Endothelial cell of umbilical vein (primary cell): ENCODE measurements at regions not wholly inside any gene's neighbourhood (a gene's known extent, or its start where the extent isn't known, plus 50 kb on each side); places are given as distances from the start of the nearest gene placed in this dataset.

ENCODE experiments used
- BruUV-seq: library from RNA; stranded (reverse); fragments of 400-500 nt; replicated peaks from 2 replicates; lab custom pipeline; 2021; lab: Mats Ljungman, UMichigan
- CTCF ChIA-PET: fragments of 300-600, 350-600 bp; sonication (Branson Sonifier 250); formaldehyde crosslinking; loops from one replicate; lab custom pipeline; 2021; ENCODE audit warnings: antibody characterized with exemption, inconsistent platforms; lab: Charles Lee
- POLR2A ChIA-PET: fragments of 300-600, 350-600 bp; sonication (Branson Sonifier 250); formaldehyde crosslinking; loops from one replicate; lab custom pipeline; 2021; ENCODE audit warnings: antibody characterized with exemption, inconsistent platforms; lab: Charles Lee
- DNase-seq: peaks from one replicate; pipeline ENCODE4 v3.0.0-alpha.2; 2011; ENCODE audit warnings: low read depth, low spot score
- FAIRE-seq: peaks from 2 replicates; lab custom pipeline; 2011; peaks lifted over from hg19 to GRCh38; lab: Jason Lieb, UNC
- H2AFZ ChIP-seq: 2 replicates; pipeline ENCODE4 v1.6.0; 2012; ENCODE audit warnings: low read depth, low read length, control low read depth, inconsistent platforms
- H3K27ac ChIP-seq: 2 replicates; pipeline ENCODE4 v1.5.1; 2011; ENCODE audit warnings: low read depth, mild to moderate bottlenecking, control low read depth, low read length, moderate library complexity; ENCODE audit not compliant: insufficient read depth
- H3K27me3 ChIP-seq, 2 experiments: 2 replicates each; pipeline versions ENCODE4 v1.6.0 to v1.6.1; 2011; ENCODE audit warnings: low read length in 2 of 2, mixed read lengths in 1 of 2; ENCODE audit not compliant: control insufficient read depth in 2 of 2, insufficient read depth in 2 of 2
- H3K36me3 ChIP-seq, 2 experiments: 2 replicates in 1 of 2; 3 replicates in 1 of 2; pipeline ENCODE4 v1.5.1; 2011; ENCODE audit warnings: low read length in 2 of 2, mild to moderate bottlenecking in 1 of 2, moderate library complexity in 1 of 2; ENCODE audit not compliant: control insufficient read depth in 2 of 2, insufficient read depth in 2 of 2; ENCODE audit errors: extremely low read depth in 1 of 2
- H3K4me1 ChIP-seq: 3 replicates; pipeline ENCODE4 v1.5.1; 2011; ENCODE audit warnings: mild to moderate bottlenecking, low read length; ENCODE audit not compliant: control insufficient read depth, insufficient read depth; ENCODE audit errors: extremely low read depth
- H3K4me2 ChIP-seq: 2 replicates; pipeline ENCODE4 v1.6.1; 2011; ENCODE audit warnings: low read length, control low read depth, mixed read lengths; ENCODE audit not compliant: insufficient read depth
- H3K4me3 ChIP-seq, 3 experiments: fragments of 200-600 bp in 1 of 3; sonication (generic), shearing (Covaris generic) in 1 of 3; replicated peaks in 1 of 3; 2 replicates each; pipeline ENCODE4 v1.5.1; 2011 to 2016; ENCODE audit warnings: control low read depth in 3 of 3, low read length in 3 of 3, mild to moderate bottlenecking in 2 of 3, inconsistent platforms in 1 of 3, low read depth in 1 of 3, moderate library complexity in 1 of 3; ENCODE audit not compliant: insufficient read depth in 1 of 3
- H3K79me2 ChIP-seq: 2 replicates; pipeline ENCODE4 v1.6.0; 2012; ENCODE audit warnings: low read length, inconsistent platforms; ENCODE audit not compliant: control insufficient read depth, insufficient read depth
- H3K9ac ChIP-seq: replicated peaks from 2 replicates; pipeline ENCODE3; 2011; ENCODE audit warnings: low read length, control low read depth; ENCODE audit not compliant: insufficient read depth; ENCODE audit errors: extremely low read depth
- H3K9me1 ChIP-seq: replicated peaks from 3 replicates; pipeline ENCODE4 v1.6.0; 2011; ENCODE audit warnings: mild to moderate bottlenecking, low read length; ENCODE audit not compliant: control insufficient read depth, insufficient read depth; ENCODE audit errors: extremely low read depth
- H3K9me3 ChIP-seq: replicated peaks from 2 replicates; pipeline ENCODE4 v1.5.1; 2012; ENCODE audit warnings: low read length, inconsistent platforms; ENCODE audit not compliant: control insufficient read depth, insufficient read depth
- H4K20me1 ChIP-seq: replicated peaks from 2 replicates; pipeline ENCODE3; 2011; ENCODE audit warnings: mild to moderate bottlenecking, low read length; ENCODE audit not compliant: control insufficient read depth, insufficient read depth; ENCODE audit errors: extremely low read depth
- CTCF ChIP-seq, 2 donors: IDR thresholded peaks; 1 replicate in 1 of 2; 2 replicates in 1 of 2; pipeline ENCODE4 v1.5.1; 2011; ENCODE audit warnings: low read length in 2 of 2, mild to moderate bottlenecking in 2 of 2, moderate library complexity in 2 of 2, control low read depth in 1 of 2, inconsistent platforms in 1 of 2, low read depth in 1 of 2; ENCODE audit not compliant: insufficient read depth in 1 of 2; ENCODE audit errors: extremely low read depth in 1 of 2
- EZH2 ChIP-seq: IDR thresholded peaks from 2 replicates; pipeline ENCODE4 v1.6.1; 2012; ENCODE audit warnings: borderline replicate concordance, low read depth, mild to moderate bottlenecking, moderate library complexity, low read length, inconsistent platforms; ENCODE audit not compliant: severe bottlenecking
- FOS ChIP-seq: IDR thresholded peaks from 2 replicates; pipeline ENCODE4 v1.6.1; 2011; ENCODE audit warnings: mild to moderate bottlenecking, low read length, moderate library complexity, borderline replicate concordance; ENCODE audit not compliant: insufficient read depth
- GATA2 ChIP-seq: IDR thresholded peaks from 2 replicates; pipeline ENCODE4 v1.7.0; 2011; ENCODE audit warnings: low read depth, mild to moderate bottlenecking, moderate library complexity, mixed read lengths, low read length; ENCODE audit not compliant: insufficient read length, insufficient read depth
- JUN ChIP-seq: IDR thresholded peaks from 2 replicates; pipeline ENCODE4 v1.6.1; 2011; ENCODE audit warnings: borderline replicate concordance, low read depth; ENCODE audit not compliant: insufficient read length, insufficient read depth
- MAX ChIP-seq: IDR thresholded peaks from 2 replicates; pipeline ENCODE4 v1.6.1; 2011; ENCODE audit not compliant: insufficient read depth, insufficient read length
- MYC ChIP-seq: IDR thresholded peaks from one replicate; pipeline ENCODE4 v1.6.1; 2011; ENCODE audit warnings: mild to moderate bottlenecking, low read depth, low read length
- POLR2A ChIP-seq: IDR thresholded peaks from 2 replicates; pipeline ENCODE4 v1.6.1; 2012; ENCODE audit warnings: low read depth, mild to moderate bottlenecking, control low read depth, low read length
- POLR2AphosphoS5 ChIP-seq: IDR thresholded peaks from 2 replicates; pipeline ENCODE4 v1.6.1; 2012; ENCODE audit warnings: low read depth, mild to moderate bottlenecking, control low read depth, low read length, moderate library complexity; ENCODE audit not compliant: insufficient read depth
- dilution Hi-C: fragments of 300-500 bp; cut with MboI; formaldehyde crosslinking; loops from one replicate; pipeline ENCODE4 v1.15.0; 2019; ENCODE audit warnings: low sequenced_read_pairs; ENCODE audit not compliant: extremely low pct_ligation_motif_present
- intact Hi-C: fragments of 100-400 bp; cut with micrococcal nuclease; formaldehyde crosslinking; loops from one replicate; pipeline ENCODE4 v1.10.0; 2022

- dilution Hi-C loops: no loop called here
- no peak for DNase-seq
- intact Hi-C loops: no loop called here
- Histone ChIP-seq H3K4me3 (no peak overlapping the region), H3K36me3 (no peaks in the 10 kb centered on the region), H3K4me2 (no peak overlapping the region), H3K27ac (no peak overlapping the region), H3K4me1 (no peaks in the 10 kb centered on the region), H3K79me2 (no peaks in the 10 kb centered on the region), H3K27me3 (peaks cover 2 to 4% of the 10 kb centered on the region in 2 experiments), H3K9me1 (no peaks in the 10 kb centered on the region), H4K20me1 (no peaks in the 10 kb centered on the region), H3K9me3 (no peaks in the 10 kb centered on the region), H3K9ac (no peak overlapping the region), H2AFZ (no peak overlapping the region)
- no peak for FAIRE-seq
- TF ChIP-seq GATA2 (no peak), POLR2AphosphoS5 (no peak), FOS (no peak), MYC (no peak), JUN (no peak), POLR2A (no peak), CTCF (IDR thresholded peaks at IDR 0.05; ENCODE audit: extremely low read depth in 1 of 2, insufficient read depth in 1 of 2, low read depth in 1 of 2, low read length in 2 of 2) (no peak), MAX (no peak), EZH2 (no peak)
- ChIA-PET POLR2A (no interaction called here), CTCF (interaction anchor here (1.0 kb wide), 1 partner anchor 17 kb away, joined by 3 read pairs; no protein-coding TSS in a partner anchor)
- BruUV-seq: no TSS peak
Measured at GRCh38 chr5:72693546-72694205, 122.8 kb upstream of the TNPO1 start.
